Upper lobe of right lung (tissue), 1 donor: ENCODE measurements at regions not wholly inside any gene's neighbourhood (a gene's known extent, or its start where the extent isn't known, plus 50 kb on each side); places are given as distances from the start of the nearest gene placed in this dataset.
"Not testable (repeated sequence)": the region's sequence is repeated elsewhere in the genome, so short reads cannot be mapped to it uniquely, and the experiment has no call there.

Experiments
- ATAC-seq: fragments of 200-7000 bp; cut with Tn5 transposase; one replicate; pipeline ENCODE4 v1.9.1; 2020; ENCODE audit warnings: mild to moderate bottlenecking, moderate library complexity
- DNase-seq: peaks from one replicate; pipeline ENCODE4 v3.0.0-alpha.2; 2020
- H3K27ac ChIP-seq: fragments of 200-600 bp; one replicate; pipeline ENCODE4 v1.8.0; 2022
- H3K27me3 ChIP-seq: fragments of 200-600 bp; one replicate; pipeline ENCODE4 v1.8.0; 2022; ENCODE audit warnings: mild to moderate bottlenecking
- H3K36me3 ChIP-seq: fragments of 200-600 bp; one replicate; pipeline ENCODE4 v1.8.0; 2022
- H3K4me1 ChIP-seq: fragments of 200-600 bp; one replicate; pipeline ENCODE4 v1.8.0; 2022
- H3K4me3 ChIP-seq: fragments of 200-600 bp; one replicate; pipeline ENCODE4 v1.8.0; 2022; ENCODE audit warnings: mild to moderate bottlenecking
- H3K9me3 ChIP-seq: fragments of 200-600 bp; one replicate; pipeline ENCODE4 v1.8.0; 2022
- intact Hi-C: fragments of 100-400 bp; cut with DNase I; formaldehyde crosslinking; loops from one replicate; pipeline ENCODE4 v1.11.0; 2022
- TF ChIP-seq, protein P1 (sequence below): fragments of 200-600 bp; IDR thresholded peaks from one replicate; pipeline ENCODE4 v1.8.0; 2022; ENCODE audit warnings: antibody characterized with exemption
- donor health status: DM: no; HTN: yes; CAD: no; lungs with severe emphysema.

DNA sequence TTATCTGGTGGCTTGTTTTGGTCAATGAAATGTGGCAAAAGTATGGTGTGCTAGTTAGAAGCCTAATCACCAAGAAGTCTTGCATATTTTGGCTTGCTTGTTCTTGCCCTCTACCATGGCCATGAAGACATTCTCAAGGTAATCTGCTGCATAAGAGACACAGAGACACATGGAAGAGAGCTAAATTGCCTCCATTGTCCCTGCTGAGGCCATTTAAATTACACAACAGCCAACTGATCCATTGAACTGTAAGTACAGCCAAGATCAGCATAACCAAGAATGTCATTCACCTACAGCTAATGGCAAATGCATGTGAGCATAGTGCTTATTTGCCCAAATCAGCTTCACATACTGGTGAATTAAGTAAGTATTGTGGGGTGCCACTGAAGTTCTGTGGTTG lies 603.8 kb downstream of the FRK start:
- Histone ChIP-seq H3K27ac (no peak overlapping the region), H3K36me3 (no peaks in the 10 kb centered on the region), H3K9me3 (no peaks in the 10 kb centered on the region), H3K4me3 (no peak overlapping the region), H3K27me3 (no peaks in the 10 kb centered on the region), H3K4me1 (no peaks in the 10 kb centered on the region)
- ATAC-seq (no peak), DNase-seq (no peak)
- TF ChIP-seq, protein P1, sequence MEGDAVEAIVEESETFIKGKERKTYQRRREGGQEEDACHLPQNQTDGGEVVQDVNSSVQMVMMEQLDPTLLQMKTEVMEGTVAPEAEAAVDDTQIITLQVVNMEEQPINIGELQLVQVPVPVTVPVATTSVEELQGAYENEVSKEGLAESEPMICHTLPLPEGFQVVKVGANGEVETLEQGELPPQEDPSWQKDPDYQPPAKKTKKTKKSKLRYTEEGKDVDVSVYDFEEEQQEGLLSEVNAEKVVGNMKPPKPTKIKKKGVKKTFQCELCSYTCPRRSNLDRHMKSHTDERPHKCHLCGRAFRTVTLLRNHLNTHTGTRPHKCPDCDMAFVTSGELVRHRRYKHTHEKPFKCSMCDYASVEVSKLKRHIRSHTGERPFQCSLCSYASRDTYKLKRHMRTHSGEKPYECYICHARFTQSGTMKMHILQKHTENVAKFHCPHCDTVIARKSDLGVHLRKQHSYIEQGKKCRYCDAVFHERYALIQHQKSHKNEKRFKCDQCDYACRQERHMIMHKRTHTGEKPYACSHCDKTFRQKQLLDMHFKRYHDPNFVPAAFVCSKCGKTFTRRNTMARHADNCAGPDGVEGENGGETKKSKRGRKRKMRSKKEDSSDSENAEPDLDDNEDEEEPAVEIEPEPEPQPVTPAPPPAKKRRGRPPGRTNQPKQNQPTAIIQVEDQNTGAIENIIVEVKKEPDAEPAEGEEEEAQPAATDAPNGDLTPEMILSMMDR: no peak
- intact Hi-C loops: no loop called here

DNA sequence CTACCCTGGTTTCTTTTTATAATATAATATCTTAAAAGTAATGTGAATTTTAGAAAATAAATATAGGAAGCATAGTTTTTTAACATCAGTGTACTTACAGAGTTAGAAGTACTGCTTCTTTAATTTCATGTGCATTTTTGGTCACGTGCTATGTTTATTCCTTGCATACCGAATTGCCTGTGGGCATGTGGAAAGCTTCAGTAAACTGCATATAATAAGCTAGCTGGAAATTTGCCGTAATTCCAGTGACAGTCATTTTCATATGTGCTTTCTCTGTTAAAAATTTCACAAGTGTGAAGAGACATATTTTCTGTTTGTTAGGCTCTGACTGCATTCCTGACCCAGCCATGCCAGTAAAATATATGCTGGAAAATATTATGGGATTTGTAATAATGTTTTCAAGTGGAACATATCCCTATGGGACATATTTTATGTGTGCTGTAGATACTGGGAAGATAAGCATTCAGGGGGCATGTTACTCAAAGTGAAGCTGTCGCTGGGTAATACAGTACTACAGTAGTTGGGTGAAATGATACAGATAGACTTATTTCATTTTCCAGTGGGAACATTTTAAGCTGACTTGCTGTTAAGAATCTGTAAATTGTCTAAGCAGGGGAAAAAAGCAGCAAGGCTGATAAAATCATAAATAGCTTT lies 616.7 kb downstream of the FRK start:
- no peak for ATAC-seq
- Histone ChIP-seq H3K27ac (no peak overlapping the region), H3K36me3 (no peaks in the 10 kb centered on the region), H3K4me1 (no peaks in the 10 kb centered on the region), H3K4me3 (no peak overlapping the region), H3K27me3 (no peaks in the 10 kb centered on the region), H3K9me3 (no peaks in the 10 kb centered on the region)
- intact Hi-C loops: no loop called here
- TF ChIP-seq, protein P1: no peak
- no peak for DNase-seq

DNA sequence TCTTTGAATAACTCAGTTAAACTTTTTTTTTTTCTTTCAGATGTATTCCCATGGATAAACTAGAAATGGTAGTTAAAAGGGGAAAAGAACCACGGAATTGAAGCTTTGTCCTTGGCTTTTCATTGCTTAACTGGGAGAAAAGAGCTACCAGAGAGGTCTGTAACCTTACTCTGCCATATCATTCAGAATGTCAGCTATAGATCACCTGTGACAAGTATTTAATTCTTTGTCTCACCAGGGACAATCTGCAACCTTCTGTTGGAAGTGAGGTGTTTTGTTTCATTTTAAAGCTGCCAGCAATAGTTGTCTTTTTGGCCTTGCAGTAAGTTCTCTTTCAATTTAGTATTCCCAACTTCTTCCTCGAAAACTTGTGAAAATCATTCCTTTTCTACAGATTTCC lies 618.4 kb downstream of the FRK start:
- TF ChIP-seq, protein P1: no peak
- no peak for ATAC-seq
- H3K27me3 ChIP-seq: no peaks in the 10 kb centered on the region

DNA sequence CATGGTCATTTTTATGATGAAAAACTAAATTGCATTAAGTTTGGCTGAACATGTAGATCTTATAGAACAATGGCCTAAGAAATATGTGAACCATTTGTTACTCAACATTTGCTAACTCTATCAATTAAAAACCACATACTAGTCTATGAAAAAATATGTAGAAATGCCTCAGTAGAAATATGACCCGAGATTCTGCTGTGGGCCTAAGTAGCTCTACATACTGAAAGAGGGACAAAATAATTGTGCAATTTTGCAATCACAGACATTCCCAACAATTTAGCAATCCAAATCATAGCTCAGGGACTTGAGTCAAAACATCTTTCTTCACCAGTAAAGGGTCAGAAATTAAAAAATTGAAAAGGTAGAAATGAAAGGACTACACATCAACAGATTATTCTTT lies 619.0 kb downstream of the FRK start:
- no peak for ATAC-seq
- H3K36me3 ChIP-seq: no peaks in the 10 kb centered on the region
- TF ChIP-seq, protein P1: no peak
- no peaks in the 10 kb centered on the region for H3K9me3 ChIP-seq
- H3K27me3 ChIP-seq: no peaks in the 10 kb centered on the region
- DNase-seq: no peak
- H3K27ac ChIP-seq: no peak overlapping the region
- no peak overlapping the region for H3K4me3 ChIP-seq
- H3K4me1 ChIP-seq: no peaks in the 10 kb centered on the region
- intact Hi-C loops: no loop called here

More for the DNA sequence above, 618.4 kb downstream of the FRK start:
- Histone ChIP-seq H3K4me1 (no peaks in the 10 kb centered on the region), H3K36me3 (no peaks in the 10 kb centered on the region), H3K27ac (no peak overlapping the region), H3K9me3 (no peaks in the 10 kb centered on the region), H3K4me3 (no peak overlapping the region)
- no peak for DNase-seq
- intact Hi-C loops: no loop called here

DNA sequence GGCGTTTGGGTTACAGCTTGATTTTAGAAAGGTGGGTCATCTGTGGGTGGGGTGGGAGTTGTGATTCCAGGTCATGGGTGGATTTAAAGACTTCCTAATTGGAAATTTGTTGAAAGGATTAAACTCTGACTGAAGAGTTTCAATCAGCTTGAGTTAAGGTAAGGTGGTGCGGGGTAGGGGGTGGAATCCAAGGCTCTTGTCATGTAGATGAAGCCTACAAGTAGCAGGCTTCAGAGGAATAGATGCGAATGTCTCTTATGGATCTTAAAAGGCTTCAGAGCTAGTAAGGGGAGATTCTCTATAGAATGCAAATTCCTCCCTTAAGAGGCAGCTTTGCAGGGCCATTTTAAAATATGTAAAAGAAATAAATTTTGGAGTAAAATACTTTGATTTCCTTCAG lies 645.3 kb downstream of the FRK start:
- intact Hi-C loops: no loop called here
- no peaks in the 10 kb centered on the region for H3K4me1 ChIP-seq
- DNase-seq: no peak
- H3K9me3 ChIP-seq: no peaks in the 10 kb centered on the region
- no peak overlapping the region for H3K27ac ChIP-seq
- H3K4me3 ChIP-seq: no peak overlapping the region
- ATAC-seq: no peak
- no peaks in the 10 kb centered on the region for H3K27me3 ChIP-seq
- TF ChIP-seq, protein P1: no peak
- no peaks in the 10 kb centered on the region for H3K36me3 ChIP-seq

DNA sequence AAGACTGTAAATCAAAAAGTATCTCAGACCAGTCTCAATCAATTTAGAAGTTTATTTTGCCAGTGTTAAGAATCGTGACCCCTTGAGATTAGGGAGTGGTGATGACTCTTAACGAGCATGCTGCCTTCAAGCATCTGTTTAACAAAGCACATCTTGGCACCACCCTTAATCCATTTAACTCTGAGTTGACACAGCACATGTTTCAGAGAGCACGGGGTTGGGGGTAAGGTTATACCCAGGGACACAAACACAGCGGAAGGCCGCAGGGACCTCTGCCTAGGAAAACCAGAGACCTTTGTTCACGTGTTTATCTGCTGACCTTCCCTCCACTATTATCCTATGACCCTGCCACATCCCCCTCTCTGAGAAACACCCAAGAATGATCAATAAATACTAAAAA lies 645.8 kb downstream of the FRK start:
- H3K27ac ChIP-seq, H3K4me1 ChIP-seq, H3K36me3 ChIP-seq, DNase-seq, H3K27me3 ChIP-seq, intact Hi-C loops, H3K4me3 ChIP-seq, H3K9me3 ChIP-seq, ATAC-seq: not testable (repeated sequence)
